ENCODE measurements at regions not wholly inside any gene's neighbourhood (a gene's known extent, or its start where the extent isn't known, plus 50 kb on each side); places are given as distances from the start of the nearest gene placed in this dataset.

- no peak for DNase-seq
These were observed 443.0 kb downstream of the COL12A1 start for GRCh38 chr6:74762841-74763240.

GRCh38 chr6:74757813-74758212, 448.0 kb downstream of the COL12A1 start:
- DNase-seq = no peak

- DNase-seq = no peak
These were observed 448.9 kb downstream of the COL12A1 start for GRCh38 chr6:74756923-74757322.

- DNase-seq = no peak
These were observed 450.1 kb downstream of the COL12A1 start for GRCh38 chr6:74755778-74756177.

GRCh38 chr6:74755196-74755595, 450.7 kb downstream of the COL12A1 start:
- DNase-seq = no peak

- no peak for DNase-seq
These were observed 451.8 kb downstream of the COL12A1 start for GRCh38 chr6:74753883-74754600.

GRCh38 chr6:74752303-74752702, 453.6 kb downstream of the COL12A1 start:
- DNase-seq = peak in 1 of 2 experiments; percentile 5

GRCh38 chr6:74750826-74751225, 455.0 kb downstream of the COL12A1 start:
- DNase-seq = no peak

GRCh38 chr6:74749211-74750147, 456.4 kb downstream of the COL12A1 start:
- no peak for DNase-seq

- DNase-seq = no peak
These were observed 460.2 kb downstream of the COL12A1 start for GRCh38 chr6:74745670-74746069.

GRCh38 chr6:74742793-74743508, 462.9 kb downstream of the COL12A1 start:
- DNase-seq = no peak

GRCh38 chr6:74741646-74742045, 464.2 kb downstream of the COL12A1 start:
- DNase-seq = no peak

- DNase-seq = no peak
These were observed 470.5 kb downstream of the COL12A1 start for GRCh38 chr6:74735304-74735703.

- DNase-seq = no peak
These were observed 471.0 kb downstream of the COL12A1 start for GRCh38 chr6:74734901-74735300.

GRCh38 chr6:74733830-74734620, 471.8 kb downstream of the COL12A1 start:
- DNase-seq = no peak

- no peak for DNase-seq
These were observed 473.9 kb downstream of the COL12A1 start for GRCh38 chr6:74731931-74732330.

- no peak for DNase-seq
These were observed 474.6 kb downstream of the COL12A1 start for GRCh38 chr6:74731204-74731603.

GRCh38 chr6:74720923-74721322, 484.9 kb downstream of the COL12A1 start:
- DNase-seq = no peak

GRCh38 chr6:74717591-74717990, 488.3 kb downstream of the COL12A1 start:
- no peak for DNase-seq

- DNase-seq = no peak
These were observed 490.3 kb downstream of the COL12A1 start for GRCh38 chr6:74715355-74716085.

- no peak for DNase-seq
These were observed 491.9 kb downstream of the COL12A1 start for GRCh38 chr6:74713941-74714340.

- DNase-seq = no peak
These were observed 500.4 kb downstream of the COL12A1 start for GRCh38 chr6:74705451-74705850.
